Smooth muscle cell (in vitro differentiated cells): ENCODE measurements at regions not wholly inside any gene's neighbourhood (a gene's known extent, or its start where the extent isn't known, plus 50 kb on each side); places are given as distances from the start of the nearest gene placed in this dataset.

Source experiments
- DNase-seq: peaks from one replicate; lab custom pipeline; 2025; ENCODE audit not compliant: unreplicated experiment; lab: John Stamatoyannopoulos, UW
- H2AFZ ChIP-seq: fragments of 200-600 bp; sonication (generic); 2 replicates; pipeline ENCODE4 v1.6.0; 2016; ENCODE audit warnings: antibody characterized with exemption, low read depth, mild to moderate bottlenecking
- H3F3A ChIP-seq: fragments of 200-600 bp; sonication (generic); 2 replicates; pipeline ENCODE4 v1.6.0; 2017; ENCODE audit warnings: antibody characterized with exemption, low read depth
- H3K27ac ChIP-seq: fragments of 200-600 bp; sonication (generic); 2 replicates; pipeline ENCODE4 v1.5.1; 2016; ENCODE audit warnings: low read depth, mild to moderate bottlenecking
- H3K27me3 ChIP-seq: fragments of 200-600 bp; sonication (generic); 2 replicates; pipeline ENCODE4 v1.6.1; 2016; ENCODE audit warnings: low read depth, mild to moderate bottlenecking
- H3K36me3 ChIP-seq: fragments of 200-600 bp; sonication (generic); 2 replicates; pipeline ENCODE4 v1.5.1; 2016; ENCODE audit warnings: low read depth
- H3K4me1 ChIP-seq: fragments of 200-600 bp; sonication (generic); 2 replicates; pipeline ENCODE4 v1.5.1; 2016; ENCODE audit warnings: low read depth
- H3K4me2 ChIP-seq: fragments of 200-600 bp; sonication (generic); 2 replicates; pipeline ENCODE4 v1.6.0; 2016; ENCODE audit warnings: mild to moderate bottlenecking
- H3K4me3 ChIP-seq: fragments of 200-600 bp; sonication (generic); 2 replicates; pipeline ENCODE4 v1.5.1; 2016; ENCODE audit warnings: mild to moderate bottlenecking
- H3K79me2 ChIP-seq: fragments of 200-600 bp; sonication (generic); 2 replicates; pipeline ENCODE4 v1.6.0; 2016; ENCODE audit warnings: low read depth, mild to moderate bottlenecking
- H3K9ac ChIP-seq: fragments of 200-600 bp; sonication (generic); 2 replicates; pipeline ENCODE4 v1.6.0; 2016; ENCODE audit warnings: low read depth
- H3K9me3 ChIP-seq: fragments of 200-600 bp; sonication (generic); replicated peaks from 2 replicates; pipeline ENCODE4 v1.5.1; 2016; ENCODE audit warnings: low read depth
- H4K20me1 ChIP-seq: fragments of 200-600 bp; sonication (generic); 2 replicates; pipeline ENCODE4 v1.6.0; 2016; ENCODE audit warnings: low read depth
- CTCF ChIP-seq: fragments of 200-600 bp; sonication (generic); IDR thresholded peaks from 2 replicates; pipeline ENCODE4 v1.5.1; 2017; ENCODE audit warnings: borderline replicate concordance, mild to moderate bottlenecking, antibody characterized with exemption; ENCODE audit not compliant: insufficient read depth, poor library complexity, severe bottlenecking
- WGBS: methylation state at CpG from one replicate; pipeline ENCODE4 v1.1.7; 2016; ENCODE audit warnings: low lambda C conversion rate; 5-methylcytosine and 5-hydroxymethylcytosine counted together

GRCh38 chr4:129189630-129190029 is 93.7 kb downstream of the C4orf33 start:
- no peak for DNase-seq
- Histone ChIP-seq H3K79me2 (no peaks in the 10 kb centered on the region), H3K4me1 (no peaks in the 10 kb centered on the region), H3K36me3 (no peaks in the 10 kb centered on the region), H3F3A (no peaks in the 10 kb centered on the region), H3K9me3 (no peaks in the 10 kb centered on the region), H3K27ac (no peak overlapping the region), H4K20me1 (no peaks in the 10 kb centered on the region), H3K4me3 (no peak overlapping the region), H3K9ac (no peak overlapping the region), H3K4me2 (no peak overlapping the region), H2AFZ (no peak overlapping the region), H3K27me3 (peaks cover 4% of the 10 kb centered on the region)
- TF ChIP-seq CTCF, result no peak
- WGBS, result 82% methylated on average over 4 of the region's 4 CpGs

GRCh38 chr4:129193357-129194100 is 97.6 kb downstream of the C4orf33 start:
- Histone ChIP-seq H3K4me2 (no peak overlapping the region), H3K9ac (no peak overlapping the region), H2AFZ (no peak overlapping the region), H3K27me3 (peaks cover 4% of the 10 kb centered on the region), H3K9me3 (no peaks in the 10 kb centered on the region), H3K4me3 (no peak overlapping the region), H3K36me3 (no peaks in the 10 kb centered on the region), H3K4me1 (no peaks in the 10 kb centered on the region), H3K27ac (no peak overlapping the region), H3F3A (no peaks in the 10 kb centered on the region), H4K20me1 (no peaks in the 10 kb centered on the region), H3K79me2 (no peaks in the 10 kb centered on the region)
- TF ChIP-seq CTCF, result no peak
- 87% methylated on average over 3 of the region's 3 CpGs for WGBS
- DNase-seq, result no peak

GRCh38 chr4:129208481-129208880 is 112.5 kb downstream of the C4orf33 start:
- Histone ChIP-seq H3K9me3 (no peaks in the 10 kb centered on the region), H3K27ac (no peak overlapping the region), H3K4me3 (no peak overlapping the region), H4K20me1 (no peaks in the 10 kb centered on the region), H3K27me3 (peaks cover 16% of the 10 kb centered on the region), H3K36me3 (no peaks in the 10 kb centered on the region), H3K4me2 (peak overlapping the region; percentile 55), H3K9ac (no peak overlapping the region), H3K4me1 (no peaks in the 10 kb centered on the region), H3K79me2 (no peaks in the 10 kb centered on the region), H3F3A (no peaks in the 10 kb centered on the region), H2AFZ (no peak overlapping the region)
- 66% methylated on average over 3 of the region's 3 CpGs for WGBS
- TF ChIP-seq CTCF, result no peak
- DNase-seq, result no peak

GRCh38 chr4:129213692-129214091 is 117.7 kb downstream of the C4orf33 start:
- H3K4me1 ChIP-seq, result peaks cover 2% of the 10 kb centered on the region
- no peak overlapping the region for H3K9ac ChIP-seq
- no peak overlapping the region for H3K4me3 ChIP-seq
- H3K36me3 ChIP-seq, result no peaks in the 10 kb centered on the region
- no peak overlapping the region for H3K27ac ChIP-seq
- no peak for DNase-seq
- no peaks in the 10 kb centered on the region for H4K20me1 ChIP-seq
- H3F3A ChIP-seq, result no peaks in the 10 kb centered on the region
- no peak overlapping the region for H3K4me2 ChIP-seq
- peaks cover 21% of the 10 kb centered on the region for H3K27me3 ChIP-seq
- no peaks in the 10 kb centered on the region for H3K9me3 ChIP-seq
- no peaks in the 10 kb centered on the region for H3K79me2 ChIP-seq
- WGBS, result 96% methylated on average over 1 of the region's 1 CpG
- TF ChIP-seq CTCF, result no peak
- no peak overlapping the region for H2AFZ ChIP-seq
